ENCODE measurements at regions not wholly inside any gene's neighbourhood (a gene's known extent, or its start where the extent isn't known, plus 50 kb on each side); places are given as distances from the start of the nearest gene placed in this dataset.

DNA sequence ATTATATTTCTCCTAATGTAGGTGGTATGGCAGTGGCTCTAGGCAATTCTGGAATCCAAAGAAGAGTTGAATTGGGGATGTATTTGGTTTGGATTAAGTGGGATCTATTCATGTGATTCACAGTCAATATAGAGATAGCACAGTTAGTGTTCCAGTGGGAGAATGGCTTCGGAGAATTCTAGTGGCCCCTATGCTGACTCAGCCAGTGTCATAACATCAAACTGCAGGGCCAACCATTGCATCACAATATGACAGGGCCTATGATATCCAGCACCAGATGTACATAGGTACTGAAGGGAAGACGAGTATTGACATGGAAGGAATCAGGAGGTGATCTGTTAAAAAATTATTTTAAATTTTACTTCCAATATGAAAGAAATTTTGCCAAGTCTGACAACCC lies 302.8 kb upstream of the UBE2E2 start:
- Histone ChIP-seq H3K4me3 (no peak overlapping the region), H3K36me3 (ENCODE audit: insufficient read depth, low read length) (no peaks in the 10 kb centered on the region), H3K9ac (ENCODE audit: insufficient read length) (no peak overlapping the region), H3K27ac (no peak overlapping the region), H3K9me3 (ENCODE audit: low read depth, low read length) (no peaks in the 10 kb centered on the region)
- TF ChIP-seq FOXP2 (optimal IDR thresholded peaks at IDR 0.05; ENCODE audit: control extremely low read depth, extremely low read length, insufficient read depth), result no peak
- TF ChIP-seq POLR2AphosphoS5 (IDR thresholded peaks at IDR 0.05; ENCODE audit: borderline replicate concordance, low read depth, low read length), result no peak
- no peak for TF ChIP-seq EZH2 (IDR thresholded peaks at IDR 0.05)
- DNase-seq (ENCODE audit: low read depth, low spot score), result no peak

DNA sequence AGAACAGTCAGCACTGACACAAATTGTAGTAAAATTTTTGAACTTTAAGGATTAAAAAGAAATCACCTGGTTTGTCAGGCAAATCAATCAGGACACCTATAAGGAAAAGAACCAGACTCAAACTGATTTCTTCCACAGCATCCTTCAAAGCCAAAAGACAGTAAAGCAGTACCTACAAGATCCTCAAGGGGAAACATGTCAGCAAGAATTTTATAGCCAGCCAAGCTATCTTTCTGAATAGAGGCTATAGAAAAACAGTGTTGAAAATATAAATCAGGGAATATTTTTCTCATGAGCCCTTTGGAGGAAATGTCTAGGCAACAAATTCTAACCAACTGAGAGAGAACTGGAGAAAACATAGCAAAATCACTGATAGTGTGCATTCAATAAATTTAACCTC lies 301.4 kb upstream of the UBE2E2 start:
- Histone ChIP-seq H3K9me3 (ENCODE audit: low read depth, low read length) (no peaks in the 10 kb centered on the region), H3K9ac (ENCODE audit: insufficient read length) (no peak overlapping the region), H3K27ac (no peak overlapping the region), H3K4me3 (no peak overlapping the region), H3K36me3 (ENCODE audit: insufficient read depth, low read length) (no peaks in the 10 kb centered on the region)
- TF ChIP-seq EZH2 (IDR thresholded peaks at IDR 0.05), result no peak
- TF ChIP-seq POLR2AphosphoS5 (IDR thresholded peaks at IDR 0.05; ENCODE audit: borderline replicate concordance, low read depth, low read length), result no peak
- no peak for TF ChIP-seq FOXP2 (optimal IDR thresholded peaks at IDR 0.05; ENCODE audit: control extremely low read depth, extremely low read length, insufficient read depth)
- no peak for DNase-seq (ENCODE audit: low read depth, low spot score)

DNA sequence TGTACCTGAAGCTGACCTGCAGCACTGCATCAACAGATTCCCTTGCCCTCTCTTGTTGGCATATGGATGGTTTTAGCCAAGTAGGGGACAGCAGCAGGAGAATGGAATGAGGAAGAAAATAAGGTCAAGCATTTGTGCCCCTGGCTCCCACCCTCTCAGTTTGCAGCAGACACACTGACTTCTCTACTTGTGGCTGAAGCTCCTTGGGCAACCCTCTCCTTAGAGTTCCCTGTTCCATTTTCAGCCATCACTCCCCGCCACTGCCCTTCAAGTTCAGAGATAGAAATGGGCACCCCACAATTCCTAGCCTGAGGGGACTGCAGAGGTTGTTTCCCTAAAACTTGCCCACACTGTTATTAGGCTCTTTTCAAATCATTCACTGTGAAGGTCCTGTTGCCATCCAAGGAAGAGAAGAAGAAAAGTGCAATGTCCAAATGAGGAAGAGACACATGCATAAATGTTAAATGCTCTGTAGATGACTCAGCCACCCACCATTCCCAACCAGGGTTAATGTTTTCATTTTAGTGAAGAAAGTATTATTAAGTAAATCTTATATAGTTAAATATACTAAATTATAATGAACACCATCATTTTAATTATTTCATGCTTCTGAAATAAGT lies 295.9 kb upstream of the UBE2E2 start:
- no peaks in the 10 kb centered on the region for H3K36me3 ChIP-seq (ENCODE audit: insufficient read depth, low read length)
- no peak for TF ChIP-seq POLR2AphosphoS5 (IDR thresholded peaks at IDR 0.05; ENCODE audit: borderline replicate concordance, low read depth, low read length)
- no peak for TF ChIP-seq EZH2 (IDR thresholded peaks at IDR 0.05)
- no peak for TF ChIP-seq FOXP2 (optimal IDR thresholded peaks at IDR 0.05; ENCODE audit: control extremely low read depth, extremely low read length, insufficient read depth)
- no peaks in the 10 kb centered on the region for H3K9me3 ChIP-seq (ENCODE audit: low read depth, low read length)
- H3K4me3 ChIP-seq, result no peak overlapping the region
- H3K27ac ChIP-seq, result no peak overlapping the region
- H3K9ac ChIP-seq (ENCODE audit: insufficient read length), result no peak overlapping the region
- DNase-seq (ENCODE audit: low read depth, low spot score), result no peak

DNA sequence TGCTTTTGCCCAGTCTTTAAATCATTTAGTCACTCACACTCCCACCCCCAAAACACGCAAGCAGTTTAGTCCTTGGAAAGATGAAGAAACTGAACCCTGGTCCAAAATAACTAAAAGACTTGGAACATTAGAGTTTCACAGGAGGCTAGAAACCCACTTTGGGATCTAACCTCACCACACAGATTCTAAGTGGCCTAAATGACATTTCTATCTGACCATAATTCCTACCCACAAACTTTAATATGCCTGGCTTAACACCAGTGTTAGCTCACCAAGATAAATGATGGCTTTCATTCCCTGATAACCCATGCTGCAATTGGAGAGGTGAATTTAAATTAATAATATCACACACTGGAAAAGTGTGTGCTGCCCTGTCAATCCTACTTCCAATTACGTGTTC lies 295.3 kb upstream of the UBE2E2 start:
- Histone ChIP-seq H3K27ac (no peak overlapping the region), H3K9me3 (ENCODE audit: low read depth, low read length) (no peaks in the 10 kb centered on the region), H3K9ac (ENCODE audit: insufficient read length) (no peak overlapping the region), H3K36me3 (ENCODE audit: insufficient read depth, low read length) (no peaks in the 10 kb centered on the region), H3K4me3 (no peak overlapping the region)
- DNase-seq (ENCODE audit: low read depth, low spot score), result no peak
- no peak for TF ChIP-seq EZH2 (IDR thresholded peaks at IDR 0.05)
- no peak for TF ChIP-seq FOXP2 (optimal IDR thresholded peaks at IDR 0.05; ENCODE audit: control extremely low read depth, extremely low read length, insufficient read depth)
- no peak for TF ChIP-seq POLR2AphosphoS5 (IDR thresholded peaks at IDR 0.05; ENCODE audit: borderline replicate concordance, low read depth, low read length)

DNA sequence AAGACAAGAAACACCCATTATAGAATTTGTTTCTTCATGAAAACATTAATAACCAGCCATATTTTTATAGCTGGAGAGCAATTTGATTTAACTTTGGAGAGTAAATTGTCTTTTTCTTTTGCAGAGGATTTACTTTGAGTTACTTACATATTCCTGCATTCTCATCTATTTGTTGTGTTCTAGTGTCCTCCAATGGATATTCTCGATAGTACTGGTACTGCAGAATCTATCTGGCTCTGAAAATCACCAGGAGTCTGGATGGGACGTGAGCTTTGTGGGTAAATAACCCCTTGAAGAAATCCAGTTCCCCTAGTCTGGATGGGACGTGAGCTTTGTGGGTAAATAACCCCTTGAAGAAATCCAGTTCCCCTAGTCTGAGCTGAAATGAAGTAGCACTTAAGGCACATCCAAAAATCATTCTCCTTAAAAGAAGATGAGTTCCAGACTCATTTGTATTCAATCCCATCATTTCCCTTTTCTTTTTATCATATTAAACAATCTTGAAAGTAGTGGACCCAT lies 294.1 kb upstream of the UBE2E2 start:
- TF ChIP-seq FOXP2 (optimal IDR thresholded peaks at IDR 0.05; ENCODE audit: control extremely low read depth, extremely low read length, insufficient read depth), result no peak
- TF ChIP-seq POLR2AphosphoS5 (IDR thresholded peaks at IDR 0.05; ENCODE audit: borderline replicate concordance, low read depth, low read length), result no peak
- TF ChIP-seq EZH2 (IDR thresholded peaks at IDR 0.05), result no peak
- Histone ChIP-seq H3K9me3 (ENCODE audit: low read depth, low read length) (no peaks in the 10 kb centered on the region), H3K27ac (no peak overlapping the region), H3K4me3 (no peak overlapping the region), H3K36me3 (ENCODE audit: insufficient read depth, low read length) (no peaks in the 10 kb centered on the region), H3K9ac (ENCODE audit: insufficient read length) (no peak overlapping the region)
- DNase-seq (ENCODE audit: low read depth, low spot score), result no peak

DNA sequence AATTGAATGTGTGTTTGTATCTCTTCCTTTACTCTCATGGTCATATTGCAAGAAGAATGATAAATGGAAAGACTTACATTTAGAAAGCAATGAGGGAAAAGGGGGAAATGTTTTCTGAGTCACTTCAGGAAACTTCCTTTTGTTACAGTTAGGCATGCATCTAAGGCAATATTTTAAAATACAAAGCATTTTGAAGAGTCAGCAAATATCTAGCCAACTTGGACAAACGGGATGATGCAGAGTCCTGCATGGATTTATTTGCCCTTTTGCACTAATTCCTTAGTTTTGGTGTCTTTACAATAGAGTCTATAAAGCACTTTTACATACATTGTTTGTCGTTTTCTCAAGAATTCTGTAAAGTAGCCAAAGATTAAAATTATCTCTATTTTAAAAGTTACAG lies 286.2 kb upstream of the UBE2E2 start:
- no peaks in the 10 kb centered on the region for H3K9me3 ChIP-seq (ENCODE audit: low read depth, low read length)
- H3K4me3 ChIP-seq, result no peak overlapping the region
- H3K9ac ChIP-seq (ENCODE audit: insufficient read length), result no peak overlapping the region
- no peaks in the 10 kb centered on the region for H3K36me3 ChIP-seq (ENCODE audit: insufficient read depth, low read length)
- TF ChIP-seq POLR2AphosphoS5 (IDR thresholded peaks at IDR 0.05; ENCODE audit: borderline replicate concordance, low read depth, low read length) (no peak), EZH2 (IDR thresholded peaks at IDR 0.05) (no peak), FOXP2 (optimal IDR thresholded peaks at IDR 0.05; ENCODE audit: control extremely low read depth, extremely low read length, insufficient read depth) (no peak)
- no peak overlapping the region for H3K27ac ChIP-seq
- no peak for DNase-seq (ENCODE audit: low read depth, low spot score)

DNA sequence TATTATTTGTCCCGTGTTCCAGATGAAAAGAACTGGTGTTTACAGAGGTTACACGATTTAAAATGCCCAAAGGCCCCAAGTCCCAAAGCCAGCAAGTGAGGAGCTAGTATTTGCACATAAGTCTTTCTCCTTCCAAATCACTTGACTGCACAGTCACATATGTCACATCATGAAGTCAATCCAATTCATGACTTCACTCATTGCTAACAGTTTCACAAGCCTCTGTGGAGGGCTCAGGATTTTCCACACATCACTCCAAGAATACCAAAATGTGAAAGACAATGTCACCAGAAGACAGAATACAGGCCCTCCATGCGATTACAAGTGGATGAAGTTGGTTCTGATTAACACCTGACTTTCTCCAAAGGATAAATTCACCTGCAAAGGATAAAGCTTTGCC lies 283.1 kb upstream of the UBE2E2 start:
- Histone ChIP-seq H3K9ac (ENCODE audit: insufficient read length) (no peak overlapping the region), H3K36me3 (ENCODE audit: insufficient read depth, low read length) (no peaks in the 10 kb centered on the region), H3K27ac (no peak overlapping the region), H3K9me3 (ENCODE audit: low read depth, low read length) (no peaks in the 10 kb centered on the region), H3K4me3 (no peak overlapping the region)
- TF ChIP-seq POLR2AphosphoS5 (IDR thresholded peaks at IDR 0.05; ENCODE audit: borderline replicate concordance, low read depth, low read length), result no peak
- no peak for TF ChIP-seq EZH2 (IDR thresholded peaks at IDR 0.05)
- no peak for TF ChIP-seq FOXP2 (optimal IDR thresholded peaks at IDR 0.05; ENCODE audit: control extremely low read depth, extremely low read length, insufficient read depth)
- no peak for DNase-seq (ENCODE audit: low read depth, low spot score)

DNA sequence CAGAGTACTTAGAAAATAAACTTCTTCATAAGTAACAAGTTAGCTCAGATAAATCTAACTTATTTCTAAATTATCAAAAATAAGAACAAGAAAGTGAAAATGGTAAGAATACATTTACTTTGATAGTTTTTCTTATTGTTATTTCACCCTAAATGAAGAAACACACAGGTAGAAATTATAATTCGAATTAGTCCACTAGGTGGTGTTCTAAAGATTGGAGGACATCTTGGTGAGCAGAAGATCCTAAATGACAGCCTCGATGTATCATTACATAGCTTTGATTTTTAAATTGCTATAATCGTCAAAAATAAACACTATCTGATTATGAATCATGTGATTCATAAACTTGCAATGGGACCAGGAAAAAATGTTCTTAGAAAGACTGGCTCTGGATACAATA lies 280.8 kb upstream of the UBE2E2 start:
- TF ChIP-seq EZH2 (IDR thresholded peaks at IDR 0.05) (no peak), FOXP2 (optimal IDR thresholded peaks at IDR 0.05; ENCODE audit: control extremely low read depth, extremely low read length, insufficient read depth) (no peak), POLR2AphosphoS5 (IDR thresholded peaks at IDR 0.05; ENCODE audit: borderline replicate concordance, low read depth, low read length) (no peak)
- Histone ChIP-seq H3K36me3 (ENCODE audit: insufficient read depth, low read length) (no peaks in the 10 kb centered on the region), H3K9ac (ENCODE audit: insufficient read length) (no peak overlapping the region), H3K9me3 (ENCODE audit: low read depth, low read length) (no peaks in the 10 kb centered on the region), H3K4me3 (no peak overlapping the region), H3K27ac (no peak overlapping the region)
- no peak for DNase-seq (ENCODE audit: low read depth, low spot score)

DNA sequence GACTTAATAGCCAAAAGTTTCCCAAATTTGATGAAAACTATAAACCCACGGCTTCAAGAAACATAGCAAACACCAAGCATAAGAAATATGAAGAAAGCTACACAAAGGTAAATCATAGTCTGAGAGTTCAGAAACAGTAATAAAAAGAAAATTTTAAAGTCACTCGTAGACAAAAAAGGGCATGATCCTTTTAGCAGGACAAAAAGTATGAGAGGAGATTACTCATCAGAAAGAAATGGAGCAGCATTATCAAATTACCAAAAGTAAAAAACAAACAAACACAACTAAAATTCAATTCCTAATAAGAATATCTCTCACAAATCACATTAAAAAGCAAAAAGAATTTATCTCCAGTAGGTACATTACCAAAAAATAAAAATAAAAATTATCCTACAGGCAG lies 279.4 kb upstream of the UBE2E2 start:
- Histone ChIP-seq H3K4me3 (no peak overlapping the region), H3K27ac (no peak overlapping the region), H3K9ac (ENCODE audit: insufficient read length) (no peak overlapping the region), H3K9me3 (ENCODE audit: low read depth, low read length) (no peaks in the 10 kb centered on the region), H3K36me3 (ENCODE audit: insufficient read depth, low read length) (no peaks in the 10 kb centered on the region)
- DNase-seq (ENCODE audit: low read depth, low spot score), result no peak
- TF ChIP-seq FOXP2 (optimal IDR thresholded peaks at IDR 0.05; ENCODE audit: control extremely low read depth, extremely low read length, insufficient read depth), result no peak

All from SK-N-MC (cell line).